H9 (cell line): ENCODE measurements at regions not wholly inside any gene's neighbourhood (a gene's known extent, or its start where the extent isn't known, plus 50 kb on each side); places are given as distances from the start of the nearest gene placed in this dataset.
A peak's percentile ranks its signal among the peaks of the same experiment; 100 is the strongest.

Experiments
- DNase-seq: peaks from one replicate; pipeline ENCODE4 v3.0.0-alpha.2; 2017
- H2AFZ ChIP-seq: one replicate; pipeline ENCODE4 v1.6.1; 2013; ENCODE audit warnings: mild to moderate bottlenecking, low read length, control low read depth, moderate library complexity
- H2AK5ac ChIP-seq: 2 replicates; pipeline ENCODE4 v1.6.1; 2013; ENCODE audit warnings: low read length, control low read depth, mixed read lengths; ENCODE audit not compliant: insufficient read length
- H2BK120ac ChIP-seq: one replicate; pipeline ENCODE4 v1.6.1; 2013; ENCODE audit warnings: low read depth, mild to moderate bottlenecking, low read length, control low read depth, inconsistent platforms; ENCODE audit not compliant: poor library complexity, severe bottlenecking
- H2BK12ac ChIP-seq: 2 replicates; pipeline ENCODE4 v1.6.1; 2013; ENCODE audit warnings: low read length, control low read depth, mixed read lengths, low read depth; ENCODE audit not compliant: insufficient read length
- H2BK15ac ChIP-seq: 2 replicates; pipeline ENCODE4 v1.6.1; 2013; ENCODE audit warnings: low read depth, low read length, control low read depth
- H2BK20ac ChIP-seq: one replicate; pipeline ENCODE4 v1.6.1; 2013; ENCODE audit warnings: low read depth, mild to moderate bottlenecking, low read length, control low read depth, inconsistent platforms; ENCODE audit not compliant: poor library complexity, severe bottlenecking
- H2BK5ac ChIP-seq: 2 replicates; pipeline ENCODE4 v1.6.1; 2013; ENCODE audit warnings: low read length, control low read depth, mixed read lengths; ENCODE audit not compliant: insufficient read length
- H3K14ac ChIP-seq: 2 replicates; pipeline ENCODE4 v1.6.1; 2013; ENCODE audit warnings: low read length, control low read depth; ENCODE audit not compliant: insufficient read depth
- H3K18ac ChIP-seq: 2 replicates; pipeline ENCODE4 v1.6.1; 2013; ENCODE audit warnings: low read depth, mild to moderate bottlenecking, mixed read lengths, low read length, control low read depth; ENCODE audit not compliant: insufficient read length
- H3K23ac ChIP-seq: 2 replicates; pipeline ENCODE4 v1.6.1; 2013; ENCODE audit warnings: low read length, control low read depth, mixed read lengths, low read depth; ENCODE audit not compliant: insufficient read length
- H3K23me2 ChIP-seq: 2 replicates; pipeline ENCODE4 v1.6.1; 2013; ENCODE audit warnings: low read depth, mild to moderate bottlenecking, mixed read lengths, low read length, control low read depth; ENCODE audit not compliant: insufficient read length, poor library complexity, severe bottlenecking
- H3K27ac ChIP-seq: 2 replicates; pipeline ENCODE4 v1.5.1; 2013; ENCODE audit warnings: low read length, control low read depth, mixed read lengths, low read depth; ENCODE audit not compliant: insufficient read length
- H3K27me3 ChIP-seq: 2 replicates; pipeline ENCODE4 v1.6.1; 2013; ENCODE audit warnings: low read length, control low read depth, inconsistent platforms; ENCODE audit not compliant: insufficient read depth
- H3K4ac ChIP-seq: 2 replicates; pipeline ENCODE4 v1.6.1; 2013; ENCODE audit warnings: low read depth, mild to moderate bottlenecking, control low read depth, inconsistent platforms, low read length, moderate library complexity
- H3K4me1 ChIP-seq: 2 replicates; pipeline ENCODE4 v1.6.1; 2013; ENCODE audit warnings: low read length, control low read depth, inconsistent platforms; ENCODE audit not compliant: insufficient read depth
- H3K4me2 ChIP-seq: 2 replicates; pipeline ENCODE4 v1.6.1; 2013; ENCODE audit warnings: low read length, control low read depth, mixed read lengths; ENCODE audit not compliant: insufficient read length, insufficient read depth
- H3K56ac ChIP-seq: 2 replicates; pipeline ENCODE4 v1.6.1; 2013; ENCODE audit warnings: low read depth, mild to moderate bottlenecking, mixed read lengths, low read length, control low read depth; ENCODE audit not compliant: insufficient read length
- H3K79me1 ChIP-seq: 2 replicates; pipeline ENCODE4 v1.6.1; 2013; ENCODE audit warnings: low read depth, mild to moderate bottlenecking, moderate library complexity, low read length, control low read depth, inconsistent platforms; ENCODE audit not compliant: insufficient read depth, poor library complexity, severe bottlenecking
- H3K79me2 ChIP-seq: 2 replicates; pipeline ENCODE4 v1.6.1; 2013; ENCODE audit warnings: low read length, control low read depth, inconsistent platforms; ENCODE audit not compliant: insufficient read depth
- H3K9ac ChIP-seq: 2 replicates; pipeline ENCODE4 v1.6.1; 2013; ENCODE audit warnings: low read length, control low read depth, mixed read lengths; ENCODE audit not compliant: insufficient read length; ENCODE audit errors: extremely low read depth
- H3K9me3 ChIP-seq: one replicate; pipeline ENCODE4 v1.6.1; 2013; ENCODE audit warnings: low read depth, low read length, inconsistent platforms; ENCODE audit not compliant: control insufficient read depth
- H3T11ph ChIP-seq: one replicate; pipeline ENCODE4 v1.6.1; 2013; ENCODE audit warnings: mild to moderate bottlenecking, low read length, control low read depth, inconsistent platforms
- H4K20me1 ChIP-seq: one replicate; pipeline ENCODE4 v1.6.1; 2013; ENCODE audit not compliant: control insufficient read depth, insufficient read length, insufficient read depth
- H4K5ac ChIP-seq: 2 replicates; pipeline ENCODE4 v1.6.1; 2013; ENCODE audit warnings: low read depth, mild to moderate bottlenecking, mixed read lengths, low read length, control low read depth; ENCODE audit not compliant: insufficient read length
- H4K8ac ChIP-seq: replicated peaks from 2 replicates; pipeline ENCODE4 v1.6.1; 2013; ENCODE audit warnings: low read length, control low read depth, mixed read lengths, low read depth; ENCODE audit not compliant: insufficient read length
- H4K91ac ChIP-seq: 2 replicates; pipeline ENCODE4 v1.6.1; 2013; ENCODE audit warnings: low read depth, mild to moderate bottlenecking, moderate library complexity, mixed read lengths, low read length, control low read depth; ENCODE audit not compliant: insufficient read length
- H3K27ac Mint-ChIP-seq, 3 experiments: 2 replicates in 2 of 3; 3 replicates in 1 of 3; pipeline ENCODE4 v1.8.0; 2020 to 2021; ENCODE audit warnings: mixed read lengths in 3 of 3, mild to moderate bottlenecking in 1 of 3, moderate library complexity in 1 of 3
- H3K27me3 Mint-ChIP-seq: 2 replicates; pipeline ENCODE4 v1.8.0; 2021; ENCODE audit warnings: low read depth, mild to moderate bottlenecking, moderate library complexity, mixed read lengths
- H3K36me3 Mint-ChIP-seq, 3 experiments: 2 replicates in 2 of 3; 3 replicates in 1 of 3; pipeline ENCODE4 v1.8.0; 2020 to 2021; ENCODE audit warnings: low read depth in 3 of 3, mixed read lengths in 3 of 3; ENCODE audit not compliant: insufficient read depth in 1 of 3
- H3K4me1 Mint-ChIP-seq, 2 experiments: 2 replicates each; pipeline ENCODE4 v1.8.0; 2020; ENCODE audit warnings: mixed read lengths in 2 of 2
- H3K4me3 Mint-ChIP-seq, 2 experiments: 2 replicates in 1 of 2; 3 replicates in 1 of 2; pipeline ENCODE4 v1.8.0; 2020 to 2021; ENCODE audit warnings: mild to moderate bottlenecking in 2 of 2, mixed read lengths in 2 of 2, moderate library complexity in 1 of 2
- H3K9me3 Mint-ChIP-seq, 2 experiments: 2 replicates in 1 of 2; 3 replicates in 1 of 2; pipeline ENCODE4 v1.8.0; 2020; ENCODE audit warnings: mild to moderate bottlenecking in 2 of 2, mixed read lengths in 2 of 2, moderate library complexity in 1 of 2
- CTCF ChIP-seq: fragments of 200-600 bp; sonication (generic); conservative IDR thresholded peaks from 3 replicates; pipeline ENCODE4 v1.8.0; 2021; ENCODE audit warnings: antibody characterized with exemption, mild to moderate bottlenecking
- WGBS: extraction: QIAGEN DNeasy Blood & Tissue Kit; methylation state at CpG from one replicate; pipeline ENCODE4 v1.1.7; 2013; ENCODE audit warnings: missing lambda C conversion rate, low lambda C conversion rate, mixed read lengths; ENCODE audit not compliant: insufficient read length; ENCODE audit errors: extremely low coverage; 5-methylcytosine and 5-hydroxymethylcytosine counted together

DNA sequence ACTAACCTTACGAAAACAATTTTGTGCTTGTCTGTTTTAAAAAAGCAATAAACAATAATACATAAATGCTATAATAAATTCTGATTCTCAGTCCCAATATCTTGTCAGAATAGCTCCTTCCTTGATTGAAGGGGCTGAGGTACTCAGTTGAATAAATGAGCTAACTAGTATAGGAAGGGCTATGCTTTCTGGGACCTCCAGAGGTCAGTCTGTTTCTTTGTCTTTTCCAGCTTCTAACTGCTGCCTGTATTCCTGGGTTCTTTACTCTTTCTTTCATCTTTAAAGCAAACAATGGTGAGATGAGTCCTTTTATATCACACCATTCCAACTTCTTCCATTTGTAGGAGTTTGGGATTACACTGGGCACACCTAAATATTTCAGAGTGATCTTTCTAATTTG is 1297.0 kb upstream of the ATXN8OS start:
- H3K14ac ChIP-seq = no peak overlapping the region
- no peak overlapping the region for H3K4ac ChIP-seq
- peak; percentile 68 for TF ChIP-seq CTCF
- Mint-ChIP-seq H3K4me3 (no peak overlapping the region), H3K9me3 (no peaks in the 10 kb centered on the region), H3K27me3 (no peaks in the 10 kb centered on the region), H3K27ac (no peak overlapping the region), H3K36me3 (no peaks in the 10 kb centered on the region), H3K4me1 (peaks cover 2 to 4% of the 10 kb centered on the region in 2 experiments; a peak in 2 of 4 replicates)
- no peak overlapping the region for H4K8ac ChIP-seq
- H3K27ac ChIP-seq = no peak overlapping the region
- H3K23me2 ChIP-seq = no peaks in the 10 kb centered on the region
- H4K91ac ChIP-seq = no peak overlapping the region
- no peak overlapping the region for H3K23ac ChIP-seq
- H4K20me1 ChIP-seq = no peaks in the 10 kb centered on the region
- H3K9me3 ChIP-seq = no peaks in the 10 kb centered on the region
- H3K9ac ChIP-seq = no peak overlapping the region
- H3T11ph ChIP-seq = no peak overlapping the region
- H4K5ac ChIP-seq = no peak overlapping the region
- no peak for DNase-seq
- H2AFZ ChIP-seq = no peak overlapping the region
- H3K79me2 ChIP-seq = no peaks in the 10 kb centered on the region
- H2BK5ac ChIP-seq = no peak overlapping the region
- no peak overlapping the region for H3K4me2 ChIP-seq
- H2BK120ac ChIP-seq = no peak overlapping the region
- no peak overlapping the region for H3K18ac ChIP-seq
- H3K4me1 ChIP-seq = no peaks in the 10 kb centered on the region
- no peaks in the 10 kb centered on the region for H3K79me1 ChIP-seq
- H2BK20ac ChIP-seq = no peak overlapping the region
- no peak overlapping the region for H2BK15ac ChIP-seq
- no peaks in the 10 kb centered on the region for H3K27me3 ChIP-seq
- no peak overlapping the region for H2BK12ac ChIP-seq
- no CpG with 5 or more reads among the region's 1 CpG for WGBS
- H2AK5ac ChIP-seq = no peak overlapping the region
- H3K56ac ChIP-seq = no peak overlapping the region
